Stromal cell of bone marrow (primary cell): ENCODE measurements at regions not wholly inside any gene's neighbourhood (a gene's known extent, or its start where the extent isn't known, plus 50 kb on each side); places are given as distances from the start of the nearest gene placed in this dataset.
"Not testable (repeated sequence)": the region's sequence is repeated elsewhere in the genome, so short reads cannot be mapped to it uniquely, and the experiment has no call there.

Source experiments
- DNase-seq: peaks from one replicate; pipeline ENCODE4 v3.0.0-alpha.2; 2012; ENCODE audit warnings: low read depth

DNA sequence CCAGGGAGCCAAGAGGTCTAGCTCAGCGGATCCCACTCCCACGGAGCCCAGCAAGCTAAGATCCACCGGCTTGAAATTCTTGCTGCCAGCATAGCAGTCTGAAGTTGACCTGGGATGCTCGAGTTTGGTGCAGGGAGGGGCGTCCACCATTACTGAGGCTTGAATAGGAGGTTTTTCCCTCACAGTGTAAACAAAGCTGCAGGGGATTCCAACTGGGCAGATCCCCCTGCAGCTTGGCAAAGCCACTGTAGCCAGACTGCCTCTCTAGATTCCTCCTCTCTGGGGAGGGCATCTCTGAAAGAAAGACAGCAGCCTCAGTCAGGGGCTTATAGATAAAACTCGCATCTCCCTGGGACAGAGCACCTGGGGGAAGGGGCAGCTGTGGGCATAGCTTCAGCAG, 118.8 kb upstream of the PRICKLE1 start:
- not testable (repeated sequence) for DNase-seq

DNA sequence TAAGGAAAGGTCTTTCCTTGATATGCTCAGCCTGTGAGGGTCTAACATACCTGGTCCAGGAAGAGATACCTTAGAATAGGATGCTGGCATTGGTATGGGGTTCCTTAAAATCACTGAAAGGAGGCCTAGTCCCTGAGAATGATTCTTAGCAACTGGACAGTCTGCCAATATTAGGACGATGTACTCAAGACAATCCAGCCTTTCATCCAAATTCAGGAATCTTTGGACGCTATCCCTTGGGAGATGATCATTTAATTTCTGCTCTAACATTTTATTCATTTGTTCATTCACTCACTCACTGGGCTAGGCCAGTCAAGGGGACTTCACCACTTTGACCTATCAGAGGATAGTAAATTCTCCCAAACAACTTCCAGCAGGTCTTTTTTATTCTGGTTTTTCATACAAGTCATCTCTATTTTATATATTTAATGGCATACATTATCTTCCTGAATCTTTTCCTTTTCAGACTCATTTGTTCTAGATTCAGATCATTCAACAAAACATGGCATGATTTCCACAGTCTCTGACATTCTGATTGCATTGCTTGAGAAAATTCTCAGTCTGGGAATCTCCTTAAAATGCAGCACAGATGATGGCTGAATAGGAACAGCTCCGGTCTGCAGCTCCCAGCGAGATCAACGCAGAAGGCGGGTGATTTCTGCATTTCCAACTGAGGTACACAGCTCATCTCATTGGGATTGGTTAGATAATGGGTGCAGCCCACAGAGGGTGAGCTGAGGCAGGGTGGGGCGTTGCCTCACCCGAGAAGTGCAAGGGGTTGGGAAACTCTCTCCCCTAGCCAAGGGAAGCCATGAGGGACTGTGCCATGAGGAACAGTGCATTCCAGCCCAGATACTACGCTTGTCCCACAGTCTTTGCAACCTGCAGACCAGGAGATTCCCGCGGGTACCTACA, 118.0 kb upstream of the PRICKLE1 start:
- DNase-seq: no peak

DNA sequence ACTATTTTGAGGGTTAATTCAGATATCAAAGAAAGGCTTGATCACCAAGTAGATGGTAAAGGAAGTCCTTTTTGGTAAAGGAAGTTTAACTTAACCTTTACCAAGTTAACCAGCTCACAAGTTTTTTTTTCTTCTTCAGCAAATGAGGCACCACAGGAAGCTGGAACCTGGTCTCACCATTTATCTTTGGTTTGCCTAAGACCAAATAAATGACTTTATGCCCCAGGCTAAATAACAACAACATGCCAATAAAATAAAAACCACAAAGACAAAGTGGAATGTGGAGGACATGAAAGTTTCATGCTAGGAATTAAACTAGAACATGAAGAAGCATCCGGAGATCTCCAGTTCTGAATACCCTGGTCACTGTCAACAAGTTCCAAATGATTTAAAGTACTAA, 116.8 kb upstream of the PRICKLE1 start:
- no peak for DNase-seq

DNA sequence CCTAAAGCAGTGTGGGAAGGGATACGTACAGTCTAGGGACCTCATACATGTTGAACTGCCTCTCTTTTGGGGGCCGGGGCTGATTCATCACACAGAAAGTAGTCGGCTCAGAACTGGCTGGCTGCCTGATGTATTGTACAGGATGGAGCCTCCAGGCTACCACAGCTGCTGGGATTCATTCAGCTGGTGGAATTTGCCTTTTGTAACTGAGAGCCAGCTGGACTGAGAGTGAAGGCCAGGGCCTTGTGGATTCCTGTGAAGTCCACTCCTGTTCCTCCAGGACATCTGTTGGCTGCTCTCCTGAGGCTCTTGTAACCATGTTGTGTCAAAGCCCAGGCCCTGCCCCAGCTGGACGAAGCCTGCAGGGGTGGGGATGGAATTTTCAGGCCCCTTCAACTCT, 116.3 kb upstream of the PRICKLE1 start:
- peak; percentile 51 for DNase-seq

DNA sequence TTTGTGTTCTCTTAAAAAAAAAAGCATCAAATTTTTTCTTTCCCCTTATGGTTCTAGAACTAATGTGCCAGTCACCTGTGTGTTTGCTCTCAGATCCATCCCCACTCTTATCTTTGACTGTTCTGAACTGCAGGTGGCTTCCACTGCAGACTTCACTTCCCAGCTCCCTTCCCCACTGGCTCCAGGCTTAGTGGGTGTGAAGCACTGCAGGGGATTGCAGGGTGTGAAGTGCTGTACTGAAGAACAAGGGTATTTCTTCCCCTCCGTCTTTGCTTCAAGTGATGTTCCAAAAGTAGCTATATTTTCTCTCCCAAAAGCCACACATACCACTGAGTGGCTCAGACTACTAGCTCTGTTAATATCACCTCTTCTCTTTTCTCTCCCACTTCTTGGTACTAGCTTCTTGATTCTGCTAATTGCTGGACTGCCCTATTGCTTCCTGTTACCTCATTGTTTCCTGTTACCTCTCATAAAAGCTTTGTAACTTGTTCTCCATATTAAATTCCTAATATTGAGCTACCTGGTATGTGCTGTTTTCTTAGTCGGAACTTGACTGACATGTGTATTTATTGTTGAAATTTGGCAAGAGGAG, 115.4 kb upstream of the PRICKLE1 start:
- DNase-seq: no peak

DNA sequence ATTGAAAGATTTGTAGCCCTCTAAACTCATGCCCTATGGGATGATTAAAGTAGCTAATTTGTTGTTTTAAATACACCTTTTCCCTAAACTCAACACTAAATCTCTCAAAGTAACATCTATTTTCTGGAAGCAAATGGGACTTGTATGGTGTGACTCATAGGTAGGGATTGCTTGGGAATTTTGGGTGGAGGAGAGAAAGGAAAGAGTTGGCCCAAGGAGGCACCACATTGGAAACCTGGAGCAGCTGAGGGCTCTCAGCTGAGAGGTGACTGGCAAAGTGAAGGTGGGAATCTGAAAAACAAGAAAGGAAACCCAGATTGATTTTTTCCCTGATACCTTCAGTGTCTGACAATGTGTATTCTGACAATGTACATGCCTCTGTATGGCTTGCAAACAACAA, 114.8 kb upstream of the PRICKLE1 start:
- no peak for DNase-seq

DNA sequence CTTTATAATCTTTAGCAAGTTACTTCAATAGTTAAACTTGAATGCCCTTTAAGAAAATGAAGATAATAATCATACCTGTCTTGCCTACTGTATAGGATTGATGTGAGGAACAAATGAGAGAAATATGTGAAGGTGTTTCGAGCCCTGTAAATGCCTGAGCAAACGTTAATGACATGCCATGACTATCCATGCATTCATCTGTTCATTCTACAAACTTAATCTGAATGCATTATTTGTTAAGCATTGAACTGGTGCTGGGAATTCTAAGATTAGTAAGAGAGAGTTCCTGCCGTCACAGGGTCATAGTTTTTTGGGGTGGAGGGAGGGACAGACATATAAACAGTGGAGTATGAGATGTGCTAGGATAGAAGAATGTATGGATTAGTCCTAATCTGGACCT, 111.5 kb upstream of the PRICKLE1 start:
- DNase-seq: no peak

DNA sequence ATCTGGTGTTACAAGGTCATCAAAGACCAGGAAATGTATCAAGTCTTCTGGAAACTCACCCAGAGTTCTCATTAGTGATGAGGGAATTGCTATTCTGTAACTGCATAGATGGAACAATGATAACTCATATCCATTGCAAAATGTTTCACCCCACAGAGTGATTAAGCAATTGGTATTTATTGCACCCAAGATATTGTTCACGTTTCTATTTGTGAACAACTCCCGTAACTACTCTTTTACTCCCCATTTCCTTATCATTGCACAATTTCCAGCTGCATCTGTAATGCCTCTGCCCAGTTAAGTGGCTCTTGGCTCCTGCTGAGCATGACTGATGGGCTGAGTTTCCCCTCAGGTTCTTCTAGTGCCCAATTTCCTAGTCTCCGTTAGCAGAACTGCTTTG, 108.7 kb upstream of the PRICKLE1 start:
- peak; percentile 44 for DNase-seq

DNA sequence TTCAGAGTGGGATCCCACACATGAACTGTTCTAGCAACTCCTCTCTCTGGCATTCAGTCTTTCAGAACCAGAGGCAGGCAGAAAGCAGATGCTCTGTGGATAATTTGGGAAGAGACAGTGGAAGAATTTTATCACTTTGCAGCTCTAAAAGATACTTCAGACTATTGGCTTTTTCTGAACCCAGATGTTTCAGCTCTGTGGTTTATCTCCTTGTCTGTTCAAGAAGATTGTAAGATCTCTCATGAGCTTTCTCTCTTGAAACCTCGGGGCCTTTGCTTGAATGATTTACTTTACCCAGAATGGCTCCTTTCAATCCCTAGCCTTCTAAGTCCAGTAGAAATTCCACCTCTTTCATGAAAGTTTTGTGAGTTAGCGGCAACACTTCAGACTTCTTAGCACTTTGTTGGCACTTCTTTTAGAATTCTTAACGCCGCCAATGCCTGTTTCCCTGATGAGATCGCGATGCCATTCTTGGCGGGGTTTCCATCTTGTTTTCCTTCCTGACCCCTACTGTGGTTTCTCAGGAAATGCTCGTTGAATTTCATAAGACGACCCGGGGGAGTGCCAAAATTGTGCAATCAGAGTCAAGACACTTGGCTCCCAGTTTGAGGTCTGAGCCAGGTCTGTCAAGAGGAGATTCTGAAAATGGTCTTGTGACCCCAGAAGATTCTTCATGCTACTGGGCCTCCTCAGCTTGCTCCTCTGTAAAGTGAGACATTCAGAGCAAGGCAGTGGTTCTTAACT, 107.0 kb upstream of the PRICKLE1 start:
- DNase-seq: peak; percentile 48

DNA sequence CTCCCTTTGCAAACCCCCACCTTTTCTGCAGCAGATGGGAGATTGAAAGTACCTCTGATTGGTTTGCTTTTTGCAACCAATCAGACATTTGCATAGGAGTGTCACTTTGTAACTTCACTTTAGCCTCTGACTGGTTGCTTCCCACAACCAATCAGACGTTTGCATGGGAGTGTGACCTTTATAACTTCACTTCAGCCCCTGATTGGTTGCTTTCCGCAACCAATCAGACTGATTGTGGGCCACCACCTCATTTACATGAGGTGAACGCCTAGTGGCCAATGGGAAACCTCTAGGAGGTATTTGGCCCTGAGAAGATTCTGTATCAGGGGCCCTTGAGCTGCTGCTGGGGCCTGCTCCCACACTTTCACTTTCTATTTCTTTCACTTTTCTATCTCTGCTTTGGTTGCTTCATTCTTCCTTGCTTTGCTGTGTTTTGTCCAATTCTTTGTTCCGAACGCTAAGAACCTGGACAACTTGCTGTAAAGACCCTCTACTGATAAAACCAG, 106.0 kb upstream of the PRICKLE1 start:
- no peak for DNase-seq

DNA sequence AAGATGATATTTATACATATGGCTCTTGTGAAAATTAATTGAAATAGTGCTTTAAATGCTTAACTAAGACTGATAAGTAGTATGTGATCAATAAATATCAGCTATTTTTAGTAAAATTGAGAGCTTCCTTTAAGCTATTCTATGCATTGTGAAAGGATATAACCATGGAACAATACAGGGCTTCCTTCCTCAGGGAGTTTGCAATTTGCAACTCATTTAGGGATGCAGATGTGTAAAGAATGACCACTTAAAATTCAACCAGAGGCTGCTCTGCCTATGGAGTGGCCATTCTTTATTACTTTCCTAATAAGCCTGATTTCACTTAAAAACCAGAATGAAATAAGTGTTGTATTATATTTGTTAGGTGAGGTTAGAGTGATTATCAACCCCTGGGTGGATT, 103.2 kb upstream of the PRICKLE1 start:
- DNase-seq: no peak

DNA sequence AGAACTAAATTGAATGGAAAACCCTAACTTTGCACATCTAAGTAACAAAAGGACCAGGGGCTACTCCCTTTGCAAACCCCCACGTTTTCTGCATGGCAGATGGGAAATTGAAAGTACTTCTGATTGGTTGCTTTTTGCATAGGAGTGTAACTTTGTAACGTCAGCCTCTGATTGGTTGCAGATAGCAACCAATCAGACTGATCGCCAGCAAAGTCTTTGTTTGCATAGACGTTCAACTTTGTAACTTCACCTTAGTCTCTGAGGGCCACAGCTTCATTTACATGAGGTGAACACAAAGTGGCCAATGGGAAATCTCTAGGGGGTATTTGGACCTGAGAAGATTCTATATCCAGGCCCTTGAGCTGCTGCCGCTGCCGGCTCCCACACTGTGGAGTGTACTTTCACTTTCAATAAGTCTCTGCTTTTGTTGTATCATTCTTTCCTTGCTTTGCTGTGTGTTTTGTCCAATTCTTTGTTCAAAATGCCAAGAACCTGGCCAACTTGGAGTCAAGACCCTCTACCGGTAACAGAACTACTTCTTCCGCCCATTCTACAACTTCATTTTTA, 102.5 kb upstream of the PRICKLE1 start:
- DNase-seq: peak; percentile 13

DNA sequence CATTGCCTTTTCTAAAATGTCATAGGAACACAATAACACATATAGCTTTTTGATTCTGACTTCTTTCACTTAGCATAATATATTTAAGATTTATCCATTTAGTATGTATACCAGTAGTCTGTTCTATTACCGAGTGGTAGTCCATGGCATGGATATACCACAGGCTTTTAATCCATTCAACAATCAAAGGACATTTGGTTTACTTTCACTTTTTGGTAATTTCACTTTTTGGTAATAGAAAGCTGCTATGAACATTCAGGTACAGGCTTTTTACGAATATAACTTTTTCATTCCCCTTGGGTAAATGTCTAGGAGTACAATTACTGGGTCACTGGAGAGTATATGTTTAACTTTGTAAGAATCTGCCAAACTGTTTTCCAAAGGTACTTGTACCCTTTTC, 100.7 kb upstream of the PRICKLE1 start:
- no peak for DNase-seq

DNA sequence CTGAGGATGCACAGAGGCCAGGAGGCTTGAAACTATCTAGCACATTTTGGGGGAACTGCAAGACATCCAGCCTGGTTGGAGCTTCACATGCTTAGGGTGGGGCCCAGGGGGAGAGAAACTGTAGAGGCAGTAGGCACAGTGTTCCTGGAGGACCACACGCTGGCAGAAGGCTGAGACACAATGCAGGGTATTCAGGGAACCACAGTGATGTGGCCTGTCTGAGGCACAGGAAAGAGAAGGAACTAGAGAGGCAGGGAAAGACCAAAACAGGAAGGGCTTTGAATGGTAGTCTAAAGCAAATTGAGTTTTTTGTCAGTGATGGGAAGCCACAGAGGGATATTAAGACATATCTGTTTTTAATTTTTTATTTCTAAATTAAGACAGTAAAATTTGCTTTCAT, 100.2 kb upstream of the PRICKLE1 start:
- no peak for DNase-seq

DNA sequence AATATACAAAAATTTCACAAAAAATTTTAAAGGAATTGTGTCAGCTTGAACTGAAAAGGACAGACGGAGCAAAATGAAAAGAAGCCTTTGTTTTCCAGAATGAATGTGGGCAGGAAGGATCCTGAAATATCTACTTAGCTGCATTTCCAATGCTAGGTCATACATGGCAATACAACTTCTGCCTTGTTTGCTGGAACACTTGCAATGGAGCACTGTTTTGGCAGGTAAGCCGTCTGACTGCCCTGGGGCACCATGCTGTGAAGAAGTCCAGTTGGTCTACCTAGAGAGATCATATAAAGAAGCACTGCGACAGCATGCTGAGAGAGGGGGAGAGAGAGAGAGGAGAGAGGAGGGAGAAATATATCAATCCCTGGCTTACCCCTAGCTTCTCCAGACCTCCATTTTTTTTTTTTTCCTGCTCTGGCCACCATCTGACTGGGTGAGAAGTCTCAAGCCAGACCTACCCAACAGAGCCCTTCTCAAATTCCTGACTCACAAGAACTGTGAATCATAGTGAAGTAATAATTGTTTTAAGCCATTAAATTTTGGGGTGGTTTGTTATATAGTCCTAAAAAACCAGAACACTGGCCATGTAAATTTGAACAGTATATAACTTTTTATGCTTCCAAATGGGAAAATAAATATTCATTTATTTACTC, 97.1 kb upstream of the PRICKLE1 start:
- DNase-seq: peak; percentile 36

DNA sequence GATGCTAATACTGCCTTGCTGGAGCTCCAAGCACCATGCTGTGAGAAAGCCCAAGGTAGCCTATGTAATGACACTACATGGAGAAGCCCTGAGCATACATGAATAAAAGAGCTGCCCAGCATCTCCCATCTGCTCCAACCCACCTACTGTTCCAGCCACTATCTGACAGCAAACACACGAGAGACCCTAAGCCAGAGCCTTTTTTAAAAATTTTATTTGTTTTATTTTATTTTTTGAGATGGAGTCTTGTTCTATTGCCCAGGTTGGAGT, 95.2 kb upstream of the PRICKLE1 start:
- no peak for DNase-seq

DNA sequence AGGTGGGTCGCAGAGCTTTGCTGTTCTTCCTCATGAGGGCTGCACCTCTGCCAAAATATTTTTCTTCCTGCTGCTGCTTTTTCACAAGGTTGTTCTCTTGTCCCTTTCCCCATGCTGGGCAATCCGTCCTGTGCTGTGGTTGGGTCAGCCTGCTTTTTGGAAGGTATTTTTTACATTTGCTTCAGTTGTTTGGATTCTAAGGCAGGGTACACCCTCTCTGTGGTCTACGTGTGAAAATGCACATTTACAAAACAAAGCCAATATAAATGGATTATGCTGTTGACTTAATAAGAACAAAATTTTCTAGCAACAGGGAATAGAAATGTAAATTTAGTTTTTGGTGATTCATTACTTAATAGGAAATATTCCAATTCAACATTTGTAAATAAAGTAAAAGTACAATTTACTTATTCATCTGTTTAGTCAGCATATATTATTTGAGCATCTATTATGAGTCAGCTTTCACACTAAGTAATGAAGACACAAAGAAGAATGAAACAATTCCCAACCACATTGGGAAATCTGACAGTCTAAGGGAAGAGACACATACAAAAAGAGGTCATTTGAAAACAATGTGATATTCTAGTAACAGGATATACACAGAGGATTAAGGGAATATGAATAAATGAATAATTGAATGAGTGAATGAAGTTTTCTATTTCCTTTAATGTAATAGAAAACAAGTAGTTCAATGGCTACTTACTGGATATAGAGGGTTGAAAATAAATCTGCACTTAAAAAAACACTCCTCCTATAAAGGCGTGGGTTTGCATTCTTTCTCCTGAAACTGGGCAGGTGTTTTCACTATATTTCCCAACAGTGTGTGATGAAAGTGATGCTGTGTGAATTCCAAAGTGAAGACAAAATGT, 94.6 kb upstream of the PRICKLE1 start:
- DNase-seq: peak; percentile 33

DNA sequence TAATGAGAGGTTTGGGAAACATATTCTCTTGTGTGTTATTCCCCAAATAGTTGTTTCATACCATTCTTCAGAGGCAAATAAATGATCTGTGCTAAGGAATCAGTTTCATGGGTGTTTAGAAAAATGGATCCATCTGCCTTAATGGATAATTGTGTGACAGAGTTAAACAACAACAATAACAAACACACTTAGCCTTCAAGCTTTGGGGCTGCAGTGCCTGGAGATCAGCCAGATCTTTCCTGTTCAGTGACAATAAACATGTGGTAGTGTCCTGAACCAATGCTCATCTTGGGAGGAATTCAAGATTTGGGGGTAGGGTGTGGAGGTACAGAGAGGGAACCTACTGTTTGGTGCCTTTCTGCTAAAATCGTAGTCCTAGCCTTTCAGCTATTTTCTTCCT, 93.7 kb upstream of the PRICKLE1 start:
- DNase-seq: no peak

DNA sequence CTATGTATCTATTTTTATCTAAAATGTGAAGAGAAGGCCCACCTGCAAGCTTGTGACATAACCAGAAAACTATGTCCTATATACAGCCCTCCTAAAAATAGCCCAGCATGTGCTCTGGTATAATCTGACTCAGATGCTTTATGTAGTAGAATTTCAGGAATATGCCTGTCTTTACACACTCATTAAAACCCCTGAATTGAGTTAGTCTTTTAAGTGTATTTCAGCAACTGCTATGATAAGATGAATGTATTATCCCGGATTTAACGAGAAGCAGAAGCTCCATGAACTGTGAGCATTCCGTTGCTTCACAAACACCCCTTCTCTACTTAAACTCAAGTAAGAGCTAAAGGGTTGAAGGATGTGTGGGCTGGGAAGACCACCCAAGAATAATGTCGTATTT, 89.9 kb upstream of the PRICKLE1 start:
- DNase-seq: no peak

DNA sequence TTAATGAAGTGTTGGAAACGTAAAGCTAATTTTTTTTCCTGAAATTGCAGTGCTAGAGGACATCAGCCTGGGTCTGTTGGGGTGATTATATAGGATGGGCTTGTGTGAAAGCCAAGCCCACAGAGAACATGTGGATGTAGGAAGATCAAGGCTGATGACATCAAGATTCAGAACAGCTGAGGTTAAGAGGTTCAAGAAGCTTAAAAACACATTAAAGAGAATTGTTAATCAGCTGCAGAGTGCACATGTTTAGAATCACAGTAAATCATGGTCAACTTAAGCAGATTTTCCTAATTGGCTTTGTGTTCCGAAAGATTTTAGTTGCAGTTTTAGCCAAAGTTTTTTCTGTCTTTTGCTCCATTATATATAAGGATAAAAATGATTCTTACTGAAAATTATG, 87.9 kb upstream of the PRICKLE1 start:
- no peak for DNase-seq

DNA sequence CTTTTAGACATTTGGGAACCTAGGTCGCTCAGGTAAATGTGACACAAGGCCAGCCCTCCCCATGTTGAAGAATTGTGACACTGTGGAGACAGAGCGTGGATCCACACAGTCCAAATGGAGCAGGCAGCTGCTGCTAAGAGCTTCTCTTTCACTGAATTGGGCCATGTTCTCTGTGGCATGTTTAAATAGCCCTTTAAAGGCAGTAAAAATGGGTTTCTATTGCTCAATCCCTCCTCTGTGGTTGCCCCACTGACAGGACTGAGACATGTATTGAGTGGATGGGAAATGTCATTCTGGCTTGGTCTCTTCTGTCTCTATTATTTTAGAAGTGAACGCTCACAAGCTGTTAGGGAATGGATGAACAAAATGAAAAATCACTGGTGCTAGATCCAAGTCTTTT, 84.0 kb upstream of the PRICKLE1 start:
- DNase-seq: peak; percentile 7
